ENCODE measurements at regions not wholly inside any gene's neighbourhood (a gene's known extent, or its start where the extent isn't known, plus 50 kb on each side); places are given as distances from the start of the nearest gene placed in this dataset.

DNA sequence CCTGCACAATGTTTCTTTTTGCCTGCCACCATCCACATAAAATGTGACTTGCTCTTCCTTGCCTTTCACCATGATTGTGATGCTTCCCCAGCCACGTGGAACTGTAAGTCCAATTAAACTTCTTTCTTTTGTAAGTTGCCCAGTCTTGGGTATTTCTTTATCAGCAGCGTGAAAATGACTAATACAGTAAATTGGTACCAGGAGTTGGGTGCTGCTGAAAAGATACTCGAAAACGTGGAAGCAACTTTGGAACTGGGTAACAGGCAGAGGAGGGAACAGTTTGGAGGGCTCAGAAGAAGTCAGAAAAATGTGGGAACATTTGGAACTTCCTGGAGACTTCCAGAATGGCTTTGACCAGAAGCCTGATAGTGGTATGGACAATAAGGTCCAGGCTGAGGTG lies 425.3 kb downstream of the GPATCH2 start:
- Histone ChIP-seq H3K27me3 (replicated peaks; ENCODE audit: control insufficient read depth, insufficient read depth, low read length) (no peaks in the 10 kb centered on the region), H3K9me3 (ENCODE audit: control insufficient read depth, low read length) (peaks cover 4% of the 10 kb centered on the region), H3K4me1 (ENCODE audit: control insufficient read depth, insufficient read depth, low read length) (no peaks in the 10 kb centered on the region), H3K36me3 (ENCODE audit: control insufficient read depth, insufficient read depth, low read length, severe bottlenecking) (no peaks in the 10 kb centered on the region), H3K4me3 (ENCODE audit: low read length) (no peak overlapping the region), H3K9ac (ENCODE audit: low read length) (no peak overlapping the region)
- DNase-seq (ENCODE audit: low read depth) = no peak

DNA sequence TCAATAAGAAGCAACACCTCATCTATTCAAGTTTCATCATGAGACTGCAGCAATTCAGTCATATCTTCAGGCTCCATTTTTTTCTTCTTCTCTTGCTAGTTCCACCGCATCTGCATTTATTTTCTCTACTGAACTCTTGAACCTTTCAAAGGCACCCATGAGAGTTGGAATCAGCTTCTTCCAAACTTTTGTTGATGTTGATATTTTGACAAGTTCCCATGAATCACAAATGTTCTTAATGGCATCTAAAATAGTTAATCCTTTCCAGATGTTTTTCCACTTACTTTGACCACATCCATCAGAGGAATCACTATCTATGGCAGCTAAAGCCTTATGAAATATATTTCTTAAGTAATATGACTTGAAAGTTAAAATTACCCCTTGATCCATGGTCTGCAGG lies 434.3 kb downstream of the GPATCH2 start:
- Histone ChIP-seq H3K9ac (ENCODE audit: low read length) (no peak overlapping the region), H3K27me3 (replicated peaks; ENCODE audit: control insufficient read depth, insufficient read depth, low read length) (no peaks in the 10 kb centered on the region), H3K4me3 (ENCODE audit: low read length) (no peak overlapping the region), H3K4me1 (ENCODE audit: control insufficient read depth, insufficient read depth, low read length) (no peaks in the 10 kb centered on the region), H3K9me3 (ENCODE audit: control insufficient read depth, low read length) (peaks cover 5% of the 10 kb centered on the region), H3K36me3 (ENCODE audit: control insufficient read depth, insufficient read depth, low read length, severe bottlenecking) (no peaks in the 10 kb centered on the region)
- no peak for DNase-seq (ENCODE audit: low read depth)

DNA sequence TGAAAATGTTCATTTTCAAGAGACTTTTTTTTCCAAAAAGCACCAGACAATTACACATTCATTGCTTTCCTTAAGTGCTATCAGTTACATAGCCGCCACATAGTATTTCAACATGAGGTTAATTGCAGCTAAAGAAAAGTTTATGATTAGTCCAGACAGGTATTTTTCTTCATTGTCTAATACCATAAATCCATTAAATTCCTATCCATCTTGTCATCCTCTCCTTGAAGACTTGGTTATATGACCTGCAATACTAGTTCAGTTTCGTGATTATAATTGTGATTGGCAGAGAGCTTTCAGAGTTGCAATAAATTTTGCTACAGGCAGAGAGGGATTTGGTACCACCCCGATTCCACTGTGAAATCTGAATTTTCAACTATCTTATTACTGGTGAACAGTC lies 437.7 kb downstream of the GPATCH2 start:
- no peaks in the 10 kb centered on the region for H3K4me1 ChIP-seq (ENCODE audit: control insufficient read depth, insufficient read depth, low read length)
- H3K27me3 ChIP-seq (replicated peaks; ENCODE audit: control insufficient read depth, insufficient read depth, low read length) = no peaks in the 10 kb centered on the region
- DNase-seq (ENCODE audit: low read depth) = no peak
- H3K9me3 ChIP-seq (ENCODE audit: control insufficient read depth, low read length) = peaks cover 3% of the 10 kb centered on the region
- no peak overlapping the region for H3K9ac ChIP-seq (ENCODE audit: low read length)
- H3K36me3 ChIP-seq (ENCODE audit: control insufficient read depth, insufficient read depth, low read length, severe bottlenecking) = no peaks in the 10 kb centered on the region
- H3K4me3 ChIP-seq (ENCODE audit: low read length) = no peak overlapping the region

DNA sequence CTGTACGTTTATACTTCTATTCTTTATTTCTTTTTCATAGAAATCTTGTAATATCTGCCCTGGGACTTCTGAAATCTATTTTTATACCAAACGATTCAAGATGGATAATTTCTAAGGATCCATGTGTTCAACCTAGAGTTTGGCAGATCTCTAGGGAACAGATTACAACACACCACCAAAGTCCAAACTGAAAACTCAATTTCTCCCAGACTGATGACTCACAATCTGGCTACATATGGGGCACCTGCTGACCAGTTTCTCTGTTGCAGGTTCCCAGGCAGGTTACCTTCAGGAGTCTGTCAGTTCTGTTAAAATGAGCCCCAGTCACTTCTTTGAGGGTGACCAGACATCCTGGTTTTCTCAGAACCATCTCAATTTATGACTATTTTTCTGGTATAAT lies 439.4 kb downstream of the GPATCH2 start:
- no peak for DNase-seq (ENCODE audit: low read depth)
- Histone ChIP-seq H3K4me3 (ENCODE audit: low read length) (no peak overlapping the region), H3K36me3 (ENCODE audit: control insufficient read depth, insufficient read depth, low read length, severe bottlenecking) (no peaks in the 10 kb centered on the region), H3K4me1 (ENCODE audit: control insufficient read depth, insufficient read depth, low read length) (no peaks in the 10 kb centered on the region), H3K9ac (ENCODE audit: low read length) (no peak overlapping the region), H3K9me3 (ENCODE audit: control insufficient read depth, low read length) (peaks cover 3% of the 10 kb centered on the region), H3K27me3 (replicated peaks; ENCODE audit: control insufficient read depth, insufficient read depth, low read length) (no peaks in the 10 kb centered on the region)

DNA sequence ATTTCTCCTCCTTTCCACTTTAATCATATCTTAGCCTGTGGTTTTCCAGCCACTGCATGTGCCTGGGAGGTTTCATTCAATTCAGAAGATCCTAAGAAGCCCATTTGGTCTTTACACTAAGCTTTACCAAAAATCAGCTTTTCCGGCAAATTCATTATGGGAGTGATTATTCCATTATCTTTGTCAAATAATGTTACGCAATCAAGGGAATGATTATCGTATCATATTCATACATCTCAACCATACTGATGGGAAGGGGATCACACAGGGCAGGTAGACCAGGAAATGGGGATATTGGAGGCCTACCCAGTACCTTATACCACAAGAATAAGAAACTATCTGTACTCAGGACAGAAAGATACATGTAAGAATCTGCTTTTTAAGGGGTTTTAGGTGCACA lies 440.5 kb downstream of the GPATCH2 start:
- no peak overlapping the region for H3K9ac ChIP-seq (ENCODE audit: low read length)
- DNase-seq (ENCODE audit: low read depth) = no peak
- no peak overlapping the region for H3K4me3 ChIP-seq (ENCODE audit: low read length)
- H3K27me3 ChIP-seq (replicated peaks; ENCODE audit: control insufficient read depth, insufficient read depth, low read length) = no peaks in the 10 kb centered on the region
- H3K4me1 ChIP-seq (ENCODE audit: control insufficient read depth, insufficient read depth, low read length) = no peaks in the 10 kb centered on the region
- no peaks in the 10 kb centered on the region for H3K36me3 ChIP-seq (ENCODE audit: control insufficient read depth, insufficient read depth, low read length, severe bottlenecking)
- peaks cover 3% of the 10 kb centered on the region for H3K9me3 ChIP-seq (ENCODE audit: control insufficient read depth, low read length)

DNA sequence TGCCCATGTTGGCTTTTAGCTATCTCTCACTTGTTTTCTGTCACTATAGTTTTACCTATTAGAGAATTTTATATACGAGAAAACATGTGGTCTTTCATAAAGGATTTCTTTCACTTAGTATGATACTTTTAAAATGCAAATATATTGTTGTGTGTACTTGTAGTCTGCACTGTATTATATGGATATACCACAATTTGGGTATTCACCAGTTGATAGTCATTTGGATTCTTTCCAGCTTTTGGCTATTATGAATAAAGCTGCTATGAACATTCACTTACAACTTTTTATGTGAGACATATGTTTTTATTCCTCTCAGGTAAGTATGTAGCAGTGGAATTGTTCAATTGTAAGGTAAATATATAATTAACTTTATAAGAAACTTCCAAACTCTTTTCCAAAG lies 441.5 kb downstream of the GPATCH2 start:
- peaks cover 3% of the 10 kb centered on the region for H3K9me3 ChIP-seq (ENCODE audit: control insufficient read depth, low read length)
- H3K4me3 ChIP-seq (ENCODE audit: low read length) = no peak overlapping the region
- H3K9ac ChIP-seq (ENCODE audit: low read length) = no peak overlapping the region
- no peaks in the 10 kb centered on the region for H3K4me1 ChIP-seq (ENCODE audit: control insufficient read depth, insufficient read depth, low read length)
- H3K36me3 ChIP-seq (ENCODE audit: control insufficient read depth, insufficient read depth, low read length, severe bottlenecking) = no peaks in the 10 kb centered on the region
- DNase-seq (ENCODE audit: low read depth) = no peak
- H3K27me3 ChIP-seq (replicated peaks; ENCODE audit: control insufficient read depth, insufficient read depth, low read length) = no peaks in the 10 kb centered on the region

DNA sequence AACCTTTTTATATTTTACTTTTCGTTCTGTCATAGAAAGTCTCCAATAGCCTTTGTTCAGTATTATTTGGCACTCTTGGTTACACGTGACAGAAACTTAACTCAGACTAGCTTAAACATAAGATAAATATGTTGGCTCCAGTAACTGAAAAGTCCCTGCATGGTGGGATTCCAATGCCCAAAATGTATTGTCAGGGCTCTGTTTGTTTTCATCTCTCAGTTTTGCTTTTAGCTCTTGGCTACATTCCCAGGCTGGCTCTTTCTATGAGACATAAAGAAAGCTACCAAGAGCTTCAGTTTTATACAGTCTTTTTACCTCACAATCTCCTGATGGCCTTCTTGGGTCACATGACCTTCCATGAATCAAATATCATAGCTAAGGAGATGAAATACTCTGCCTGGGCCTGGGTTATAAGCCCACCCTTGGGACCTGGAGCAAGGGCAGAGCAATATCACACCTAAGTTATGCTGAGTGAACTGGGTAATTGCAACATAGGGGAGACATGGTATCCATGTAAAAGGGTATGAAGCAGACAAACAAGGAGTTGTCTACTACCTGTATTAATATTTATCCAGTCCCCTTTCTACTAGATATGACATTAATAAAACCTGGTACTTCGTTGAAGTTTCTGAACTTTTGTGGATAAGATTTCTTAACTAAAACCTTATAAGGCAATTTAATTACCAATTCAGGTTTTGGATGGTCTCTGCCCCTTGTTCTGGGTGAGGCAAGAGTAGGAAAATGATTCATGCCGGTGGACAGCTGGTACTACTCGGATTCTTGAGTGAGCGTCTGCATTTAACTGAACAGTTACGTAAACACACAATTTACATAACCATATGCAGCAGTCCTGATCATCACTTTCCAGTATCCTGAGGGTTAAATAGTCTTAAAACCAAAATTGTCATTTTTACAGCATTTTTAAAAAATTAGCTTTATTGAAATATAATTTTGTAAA lies 442.3 kb downstream of the GPATCH2 start:
- no peaks in the 10 kb centered on the region for H3K36me3 ChIP-seq (ENCODE audit: control insufficient read depth, insufficient read depth, low read length, severe bottlenecking)
- H3K9me3 ChIP-seq (ENCODE audit: control insufficient read depth, low read length) = peaks cover 3% of the 10 kb centered on the region
- no peaks in the 10 kb centered on the region for H3K27me3 ChIP-seq (replicated peaks; ENCODE audit: control insufficient read depth, insufficient read depth, low read length)
- H3K4me1 ChIP-seq (ENCODE audit: control insufficient read depth, insufficient read depth, low read length) = no peaks in the 10 kb centered on the region
- H3K4me3 ChIP-seq (ENCODE audit: low read length) = no peak overlapping the region
- DNase-seq (ENCODE audit: low read depth) = no peak
- no peak overlapping the region for H3K9ac ChIP-seq (ENCODE audit: low read length)

DNA sequence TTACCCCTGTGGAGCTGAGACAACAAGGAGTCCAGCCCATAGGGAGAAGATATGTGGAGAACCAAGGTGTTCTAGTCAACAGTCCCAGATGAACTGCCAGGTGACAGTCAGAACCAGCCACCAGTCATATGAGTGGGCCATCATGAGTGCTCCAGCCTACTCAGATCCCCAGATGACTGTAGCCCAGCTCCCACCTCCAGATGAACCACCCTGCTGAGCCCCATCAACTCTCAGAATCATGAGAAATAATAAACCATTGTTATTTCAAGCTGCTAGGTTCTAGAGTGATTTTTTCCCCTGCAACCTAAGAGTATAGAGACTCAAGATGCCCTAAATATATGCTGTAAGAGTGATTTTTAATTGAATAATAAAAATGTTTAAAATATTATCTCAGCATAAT lies 444.2 kb downstream of the GPATCH2 start:
- H3K36me3 ChIP-seq (ENCODE audit: control insufficient read depth, insufficient read depth, low read length, severe bottlenecking) = no peaks in the 10 kb centered on the region
- no peak overlapping the region for H3K9ac ChIP-seq (ENCODE audit: low read length)
- no peaks in the 10 kb centered on the region for H3K27me3 ChIP-seq (replicated peaks; ENCODE audit: control insufficient read depth, insufficient read depth, low read length)
- no peak overlapping the region for H3K4me3 ChIP-seq (ENCODE audit: low read length)
- no peak for DNase-seq (ENCODE audit: low read depth)
- no peaks in the 10 kb centered on the region for H3K4me1 ChIP-seq (ENCODE audit: control insufficient read depth, insufficient read depth, low read length)
- peaks cover 3% of the 10 kb centered on the region for H3K9me3 ChIP-seq (ENCODE audit: control insufficient read depth, low read length)

DNA sequence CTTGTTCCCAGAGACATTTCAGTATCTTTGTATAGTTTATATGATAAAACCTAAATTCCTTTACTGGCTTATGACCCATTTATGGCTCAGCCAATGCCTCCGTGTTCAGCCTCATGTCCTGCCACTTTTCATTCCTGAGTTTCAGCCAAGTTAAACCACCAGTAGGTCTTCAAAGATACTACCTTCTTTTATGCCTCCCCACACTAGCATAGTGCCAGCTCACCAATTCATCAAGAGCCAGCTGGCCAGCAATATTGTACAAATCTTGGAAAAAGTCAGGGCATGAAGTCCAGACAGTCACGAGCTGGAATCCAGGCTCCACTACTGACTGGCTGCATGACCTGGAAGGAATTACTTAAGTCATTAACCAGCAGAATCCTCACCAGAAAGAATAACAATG lies 446.0 kb downstream of the GPATCH2 start:
- Histone ChIP-seq H3K9ac (ENCODE audit: low read length) (no peak overlapping the region), H3K36me3 (ENCODE audit: control insufficient read depth, insufficient read depth, low read length, severe bottlenecking) (no peaks in the 10 kb centered on the region)

DNA sequence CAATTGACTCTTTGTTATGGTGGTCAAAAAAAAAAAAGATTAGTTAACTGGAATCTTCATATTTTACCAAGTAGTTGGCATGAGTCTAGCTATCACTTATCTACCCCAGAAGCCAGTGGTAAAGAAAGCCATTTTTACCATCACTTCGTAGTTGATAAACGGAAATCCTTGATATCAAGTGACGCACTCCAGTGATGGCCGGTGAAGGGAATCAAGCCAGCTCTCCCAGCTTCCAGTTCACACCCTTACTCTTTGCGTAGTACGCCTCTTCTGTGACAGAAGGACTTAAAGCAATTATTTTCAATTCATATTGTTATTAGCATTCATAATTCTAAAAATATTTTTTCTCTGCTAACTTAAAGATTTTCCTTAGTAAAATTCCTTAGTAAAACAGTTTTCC lies 447.9 kb downstream of the GPATCH2 start:
- Histone ChIP-seq H3K9me3 (ENCODE audit: control insufficient read depth, low read length) (no peaks in the 10 kb centered on the region), H3K4me3 (ENCODE audit: low read length) (no peak overlapping the region), H3K4me1 (ENCODE audit: control insufficient read depth, insufficient read depth, low read length) (no peaks in the 10 kb centered on the region), H3K36me3 (ENCODE audit: control insufficient read depth, insufficient read depth, low read length, severe bottlenecking) (no peaks in the 10 kb centered on the region), H3K27me3 (replicated peaks; ENCODE audit: control insufficient read depth, insufficient read depth, low read length) (no peaks in the 10 kb centered on the region), H3K9ac (ENCODE audit: low read length) (no peak overlapping the region)
- DNase-seq (ENCODE audit: low read depth) = no peak

More for the DNA sequence above, 446.0 kb downstream of the GPATCH2 start:
- H3K4me3 ChIP-seq (ENCODE audit: low read length) = no peak overlapping the region
- no peaks in the 10 kb centered on the region for H3K27me3 ChIP-seq (replicated peaks; ENCODE audit: control insufficient read depth, insufficient read depth, low read length)
- no peak for DNase-seq (ENCODE audit: low read depth)
- peaks cover 3% of the 10 kb centered on the region for H3K9me3 ChIP-seq (ENCODE audit: control insufficient read depth, low read length)
- H3K4me1 ChIP-seq (ENCODE audit: control insufficient read depth, insufficient read depth, low read length) = no peaks in the 10 kb centered on the region

DNA sequence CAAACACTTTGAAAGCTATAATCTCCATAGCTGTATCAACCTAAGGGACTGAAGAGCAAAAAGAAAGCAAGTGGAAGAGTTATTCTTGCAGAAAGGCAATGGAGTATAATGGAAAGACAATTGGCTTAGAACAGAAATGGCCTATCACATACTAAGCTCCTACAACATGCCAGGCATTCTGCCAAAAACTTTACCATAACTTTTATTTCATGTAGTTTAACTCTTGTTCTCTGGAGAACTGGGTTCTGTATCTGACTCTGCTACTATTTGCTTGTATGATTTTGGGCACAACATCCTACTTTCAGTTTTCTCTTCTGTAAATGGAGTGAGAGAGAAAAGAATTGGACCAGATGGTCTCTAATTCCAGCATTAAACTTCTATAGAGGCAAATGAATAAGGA lies 449.1 kb downstream of the GPATCH2 start:
- Histone ChIP-seq H3K36me3 (ENCODE audit: control insufficient read depth, insufficient read depth, low read length, severe bottlenecking) (no peaks in the 10 kb centered on the region), H3K27me3 (replicated peaks; ENCODE audit: control insufficient read depth, insufficient read depth, low read length) (no peaks in the 10 kb centered on the region), H3K9me3 (ENCODE audit: control insufficient read depth, low read length) (no peaks in the 10 kb centered on the region), H3K4me3 (ENCODE audit: low read length) (no peak overlapping the region), H3K9ac (ENCODE audit: low read length) (no peak overlapping the region), H3K4me1 (ENCODE audit: control insufficient read depth, insufficient read depth, low read length) (no peaks in the 10 kb centered on the region)
- DNase-seq (ENCODE audit: low read depth) = no peak

All from adipocyte (in vitro differentiated cells).